Thyroid gland (tissue), 4 donors: ENCODE measurements at regions not wholly inside any gene's neighbourhood (a gene's known extent, or its start where the extent isn't known, plus 50 kb on each side); places are given as distances from the start of the nearest gene placed in this dataset.

Source experiments
- POLR2A ChIP-seq, 2 donors: fragments of 450-650 bp; IDR thresholded peaks; one replicate each; pipeline ENCODE4 v1.6.1; 2017; ENCODE audit warnings: antibody characterized with exemption in 2 of 2, mild to moderate bottlenecking in 2 of 2, moderate library complexity in 1 of 2
- TF ChIP-seq, protein P1 (sequence below), 6 experiments: fragments of 200-600 bp in 3 of 6; fragments of 450-650 bp in 3 of 6; sonication (generic) in 3 of 6; IDR thresholded peaks; one replicate each; pipeline ENCODE4 v1.5.1; 2016 to 2019; ENCODE audit warnings: antibody characterized with exemption in 6 of 6, mild to moderate bottlenecking in 2 of 6, inconsistent platforms in 1 of 6, moderate library complexity in 1 of 6

DNA sequence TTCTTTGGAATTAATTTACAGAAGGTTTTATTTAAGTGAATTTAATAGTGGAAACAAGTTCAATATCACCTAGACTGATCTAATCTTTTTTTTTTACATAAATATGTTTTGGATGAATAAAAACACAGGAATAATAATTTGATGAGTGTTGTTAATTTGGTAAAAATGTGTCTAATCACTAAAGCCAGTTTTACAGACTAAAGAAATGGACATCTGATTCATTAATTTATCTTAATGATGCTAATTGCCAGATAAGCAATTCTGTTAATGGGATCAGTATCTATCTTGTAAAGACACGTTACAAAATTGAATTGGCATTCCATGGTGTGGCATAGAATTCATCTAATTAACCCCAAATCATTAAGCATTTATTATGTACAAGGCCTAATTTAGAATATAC is 743.3 kb upstream of the CDH6 start:
- TF ChIP-seq POLR2A (IDR thresholded peaks at IDR 0.05), result no peak
- TF ChIP-seq, protein P1, sequence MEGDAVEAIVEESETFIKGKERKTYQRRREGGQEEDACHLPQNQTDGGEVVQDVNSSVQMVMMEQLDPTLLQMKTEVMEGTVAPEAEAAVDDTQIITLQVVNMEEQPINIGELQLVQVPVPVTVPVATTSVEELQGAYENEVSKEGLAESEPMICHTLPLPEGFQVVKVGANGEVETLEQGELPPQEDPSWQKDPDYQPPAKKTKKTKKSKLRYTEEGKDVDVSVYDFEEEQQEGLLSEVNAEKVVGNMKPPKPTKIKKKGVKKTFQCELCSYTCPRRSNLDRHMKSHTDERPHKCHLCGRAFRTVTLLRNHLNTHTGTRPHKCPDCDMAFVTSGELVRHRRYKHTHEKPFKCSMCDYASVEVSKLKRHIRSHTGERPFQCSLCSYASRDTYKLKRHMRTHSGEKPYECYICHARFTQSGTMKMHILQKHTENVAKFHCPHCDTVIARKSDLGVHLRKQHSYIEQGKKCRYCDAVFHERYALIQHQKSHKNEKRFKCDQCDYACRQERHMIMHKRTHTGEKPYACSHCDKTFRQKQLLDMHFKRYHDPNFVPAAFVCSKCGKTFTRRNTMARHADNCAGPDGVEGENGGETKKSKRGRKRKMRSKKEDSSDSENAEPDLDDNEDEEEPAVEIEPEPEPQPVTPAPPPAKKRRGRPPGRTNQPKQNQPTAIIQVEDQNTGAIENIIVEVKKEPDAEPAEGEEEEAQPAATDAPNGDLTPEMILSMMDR (IDR thresholded peaks at IDR 0.05), result no peak
